HepG2 (cell line): ENCODE measurements at regions not wholly inside any gene's neighbourhood (a gene's known extent, or its start where the extent isn't known, plus 50 kb on each side); places are given as distances from the start of the nearest gene placed in this dataset.

Experiments used
- ATAC-seq: fragments of 200-7000 bp; cut with Tn5 transposase; 3 replicates; pipeline ENCODE4 v1.9.1; 2020; ENCODE audit warnings: mild to moderate bottlenecking, moderate library complexity
- BruUV-seq: library from RNA; stranded (reverse); fragments of 400-500 nt; replicated peaks from 2 replicates; lab custom pipeline; 2021; lab: Mats Ljungman, UMichigan
- CTCF ChIA-PET: fragments of 300-600 bp; formaldehyde crosslinking; extraction: SDS; loops from one replicate; lab custom pipeline; 2021; ENCODE audit warnings: low total read pairs, inconsistent platforms, low intra/inter-chr PET ratio; lab: Yijun Ruan, JAX
- POLR2A ChIA-PET: fragments of 350-600 bp; sonication (Branson Sonifier 250); formaldehyde crosslinking; loops from one replicate; lab custom pipeline; 2020; ENCODE audit warnings: antibody characterized with exemption, inconsistent platforms; lab: Yijun Ruan, JAX
- DNase-seq: peaks from one replicate; pipeline ENCODE4 v3.0.0-alpha.2; 2015; ENCODE audit warnings: low spot score
- FAIRE-seq: peaks from 3 replicates; lab custom pipeline; 2011; peaks lifted over from hg19 to GRCh38; lab: Jason Lieb, UNC
- H2AFZ ChIP-seq: one replicate; pipeline ENCODE4 v1.6.1; 2011; ENCODE audit warnings: low read length, inconsistent platforms
- H3K27ac ChIP-seq: fragments of 300-600 bp; 3 replicates; pipeline ENCODE4 v1.8.0; 2011; ENCODE audit warnings: mixed run types, mild to moderate bottlenecking, mixed read lengths, low read length, inconsistent platforms; ENCODE audit not compliant: insufficient read depth; ENCODE audit errors: extremely low read length
- H3K27me3 ChIP-seq, 2 experiments: fragments of 200-600 bp in 1 of 2; 2 replicates in 1 of 2; 3 replicates in 1 of 2; pipeline versions ENCODE4 v1.6.0 to v1.8.0; 2011; ENCODE audit warnings: low read length in 2 of 2, mild to moderate bottlenecking in 2 of 2, moderate library complexity in 2 of 2, inconsistent platforms in 1 of 2; ENCODE audit not compliant: insufficient read depth in 2 of 2, control insufficient read depth in 1 of 2
- H3K36me3 ChIP-seq, 2 experiments: fragments of 200-600 bp in 1 of 2; replicated peaks in 1 of 2; 2 replicates in 1 of 2; 3 replicates in 1 of 2; pipeline versions ENCODE4 v1.5.1 to v1.8.0; 2011; ENCODE audit warnings: low read length in 2 of 2, inconsistent platforms in 1 of 2; ENCODE audit not compliant: insufficient read depth in 2 of 2, control insufficient read depth in 1 of 2
- H3K4me1 ChIP-seq: 2 replicates; pipeline ENCODE4 v1.5.1; 2012; ENCODE audit warnings: low read length, inconsistent platforms; ENCODE audit not compliant: insufficient read depth
- H3K4me2 ChIP-seq: 2 replicates; pipeline ENCODE4 v1.6.0; 2011; ENCODE audit warnings: low read depth, low read length, inconsistent platforms
- H3K4me3 ChIP-seq, 3 experiments: fragments of 200-600 bp in 1 of 3; sonication (generic), shearing (Covaris generic) in 1 of 3; replicated peaks in 1 of 3; 2 replicates each; pipeline ENCODE4 v1.5.1; 2011 to 2016; ENCODE audit warnings: low read length in 3 of 3, inconsistent platforms in 2 of 3, low read depth in 2 of 3, mild to moderate bottlenecking in 2 of 3, control low read depth in 1 of 3, mixed read lengths in 1 of 3; ENCODE audit not compliant: insufficient read depth in 1 of 3
- H3K79me2 ChIP-seq: one replicate; pipeline ENCODE4 v1.6.1; 2011; ENCODE audit warnings: low read length, inconsistent platforms; ENCODE audit not compliant: insufficient read depth
- H3K9ac ChIP-seq: 2 replicates; pipeline ENCODE4 v1.6.0; 2011; ENCODE audit warnings: mild to moderate bottlenecking, low read depth, low read length, inconsistent platforms; ENCODE audit not compliant: insufficient read depth
- H3K9me3 ChIP-seq: 2 replicates; pipeline ENCODE4 v1.5.1; 2012; ENCODE audit warnings: mild to moderate bottlenecking, low read length
- H4K20me1 ChIP-seq: 2 replicates; pipeline ENCODE4 v1.6.0; 2011; ENCODE audit warnings: inconsistent platforms, mild to moderate bottlenecking, low read length, moderate library complexity; ENCODE audit not compliant: insufficient read depth
- ATF1 ChIP-seq: IDR thresholded peaks from 2 replicates; pipeline ENCODE4 v1.6.1; 2016; ENCODE audit warnings: mild to moderate bottlenecking, control low read depth
- GRHL1 ChIP-seq: sonication (generic); formaldehyde crosslinking; conservative IDR thresholded peaks from 2 replicates; pipeline ENCODE4 v1.8.0; 2022; ENCODE audit warnings: missing genetic modification reagents
- KDM2A ChIP-seq: sonication (generic); formaldehyde crosslinking; IDR thresholded peaks from 2 replicates; pipeline ENCODE4 v1.4.0; 2020; ENCODE audit warnings: low read depth, missing genetic modification reagents, borderline replicate concordance
- NFE2L2 ChIP-seq: fragments of 150-350 bp; IDR thresholded peaks from 2 replicates; pipeline ENCODE4 v1.6.1; 2014; ENCODE audit warnings: low read length
- PRMT3 ChIP-seq: sonication (generic); formaldehyde crosslinking; IDR thresholded peaks from 2 replicates; pipeline ENCODE4 v1.8.1; 2022; ENCODE audit warnings: low read depth, mild to moderate bottlenecking, moderate library complexity, missing genetic modification reagents, borderline replicate concordance
- ZBED4 ChIP-seq: sonication (generic); formaldehyde crosslinking; IDR thresholded peaks from 2 replicates; pipeline ENCODE4 v1.4.0; 2020; ENCODE audit warnings: missing genetic modification reagents, borderline replicate concordance
- ZNF225 ChIP-seq: sonication (generic); formaldehyde crosslinking; IDR thresholded peaks from 2 replicates; pipeline ENCODE4 v1.4.0; 2020; ENCODE audit warnings: mild to moderate bottlenecking, missing genetic modification reagents
- WGBS: methylation state at CpG from one replicate; pipeline ENCODE4 v1.1.6; 2017; ENCODE audit warnings: low lambda C conversion rate; 5-methylcytosine and 5-hydroxymethylcytosine counted together
- in situ Hi-C: cut with HindIII; loops from 2 replicates; pipeline ENCODE4 v1.10.0; 2017; ENCODE audit warnings: low pct_unique_long_range_greater_than_20kb; ENCODE audit not compliant: extremely low pct_ligation_motif_present
- intact Hi-C: fragments of 100-400 bp; cut with micrococcal nuclease; formaldehyde crosslinking; loops from one replicate; pipeline ENCODE4 v1.10.0; 2022; ENCODE audit not compliant: unreplicated experiment
- TF ChIP-seq, protein P1 (sequence below): IDR thresholded peaks from 2 replicates; pipeline ENCODE4 v1.6.1; 2012; ENCODE audit warnings: low read length, improper control_type of control experiment
- TF ChIP-seq, protein P2 (sequence below): sonication (generic); formaldehyde crosslinking; IDR thresholded peaks from 2 replicates; pipeline ENCODE4 v1.4.0; 2020; ENCODE audit warnings: missing genetic modification reagents, borderline replicate concordance

DNA sequence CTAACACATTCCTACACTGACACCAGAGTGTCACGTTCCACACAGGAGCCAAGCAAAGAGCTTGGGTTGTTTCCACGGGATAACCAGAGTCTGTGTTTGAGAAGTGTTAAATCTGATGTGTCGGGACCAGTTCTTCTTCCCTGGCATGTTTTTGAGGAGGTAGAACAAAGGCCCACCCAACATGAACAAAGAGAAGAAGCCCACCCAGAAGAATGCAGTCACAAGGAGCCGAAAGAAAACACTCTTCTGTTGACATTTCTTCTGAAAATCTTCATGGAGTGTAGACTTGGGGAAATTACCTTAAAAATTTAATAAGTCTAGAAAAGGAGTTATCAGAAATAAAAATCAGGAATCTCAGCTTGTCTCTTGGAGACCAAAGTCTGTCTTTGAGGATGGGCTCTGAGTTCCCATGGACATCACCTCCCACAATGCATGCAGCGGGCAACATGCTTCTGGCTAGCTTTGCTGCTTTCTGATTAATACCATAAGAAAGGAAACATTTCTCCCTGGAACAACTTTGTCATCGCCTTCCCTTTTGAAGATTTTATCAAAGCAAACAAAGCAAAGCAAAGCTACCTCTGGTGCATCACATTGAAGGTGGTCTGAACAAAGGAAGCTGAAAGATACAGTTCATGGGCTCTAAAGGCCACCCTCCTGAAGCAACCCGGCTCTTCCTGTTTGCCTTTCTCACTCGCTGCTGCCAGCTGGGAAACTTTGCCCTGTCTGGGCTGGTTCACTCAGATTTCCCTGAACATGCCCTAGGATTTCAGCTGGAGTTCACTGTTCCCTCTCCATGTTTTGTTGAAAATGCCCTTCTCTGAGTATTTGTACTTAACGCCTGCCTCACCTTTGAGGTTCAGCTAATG is 448.1 kb downstream of the KIF16B start (continued):
- TF ChIP-seq, protein P1, sequence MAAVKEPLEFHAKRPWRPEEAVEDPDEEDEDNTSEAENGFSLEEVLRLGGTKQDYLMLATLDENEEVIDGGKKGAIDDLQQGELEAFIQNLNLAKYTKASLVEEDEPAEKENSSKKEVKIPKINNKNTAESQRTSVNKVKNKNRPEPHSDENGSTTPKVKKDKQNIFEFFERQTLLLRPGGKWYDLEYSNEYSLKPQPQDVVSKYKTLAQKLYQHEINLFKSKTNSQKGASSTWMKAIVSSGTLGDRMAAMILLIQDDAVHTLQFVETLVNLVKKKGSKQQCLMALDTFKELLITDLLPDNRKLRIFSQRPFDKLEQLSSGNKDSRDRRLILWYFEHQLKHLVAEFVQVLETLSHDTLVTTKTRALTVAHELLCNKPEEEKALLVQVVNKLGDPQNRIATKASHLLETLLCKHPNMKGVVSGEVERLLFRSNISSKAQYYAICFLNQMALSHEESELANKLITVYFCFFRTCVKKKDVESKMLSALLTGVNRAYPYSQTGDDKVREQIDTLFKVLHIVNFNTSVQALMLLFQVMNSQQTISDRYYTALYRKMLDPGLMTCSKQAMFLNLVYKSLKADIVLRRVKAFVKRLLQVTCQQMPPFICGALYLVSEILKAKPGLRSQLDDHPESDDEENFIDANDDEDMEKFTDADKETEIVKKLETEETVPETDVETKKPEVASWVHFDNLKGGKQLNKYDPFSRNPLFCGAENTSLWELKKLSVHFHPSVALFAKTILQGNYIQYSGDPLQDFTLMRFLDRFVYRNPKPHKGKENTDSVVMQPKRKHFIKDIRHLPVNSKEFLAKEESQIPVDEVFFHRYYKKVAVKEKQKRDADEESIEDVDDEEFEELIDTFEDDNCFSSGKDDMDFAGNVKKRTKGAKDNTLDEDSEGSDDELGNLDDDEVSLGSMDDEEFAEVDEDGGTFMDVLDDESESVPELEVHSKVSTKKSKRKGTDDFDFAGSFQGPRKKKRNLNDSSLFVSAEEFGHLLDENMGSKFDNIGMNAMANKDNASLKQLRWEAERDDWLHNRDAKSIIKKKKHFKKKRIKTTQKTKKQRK, result no peak
- TF ChIP-seq ZNF225 (CRISPR knock-in tag), result no peak
- no peak for TF ChIP-seq GRHL1 (CRISPR knock-in tag)
- no peak for TF ChIP-seq PRMT3

- Histone ChIP-seq H4K20me1 (no peaks in the 10 kb centered on the region), H3K36me3 (no peaks in the 10 kb centered on the region), H3K79me2 (no peaks in the 10 kb centered on the region), H3K9ac (no peak overlapping the region), H3K27me3 (no peaks in the 10 kb centered on the region), H3K4me1 (peaks cover 48% of the 10 kb centered on the region), H3K27ac (peak overlapping the region; percentile 49), H2AFZ (no peak overlapping the region), H3K4me2 (no peak overlapping the region), H3K4me3 (no peak overlapping the region), H3K9me3 (peaks cover 32% of the 10 kb centered on the region)
- intact Hi-C loops, result no loop called here
- CTCF ChIA-PET, result no interaction called here
- in situ Hi-C loops, result no loop called here
- ATAC-seq (no peak), DNase-seq (no peak), FAIRE-seq (no peak)
- TF ChIP-seq ZBED4 (CRISPR knock-in tag), result no peak
- no peak for TF ChIP-seq ATF1 (CRISPR knock-in tag)
- TF ChIP-seq, protein P2, sequence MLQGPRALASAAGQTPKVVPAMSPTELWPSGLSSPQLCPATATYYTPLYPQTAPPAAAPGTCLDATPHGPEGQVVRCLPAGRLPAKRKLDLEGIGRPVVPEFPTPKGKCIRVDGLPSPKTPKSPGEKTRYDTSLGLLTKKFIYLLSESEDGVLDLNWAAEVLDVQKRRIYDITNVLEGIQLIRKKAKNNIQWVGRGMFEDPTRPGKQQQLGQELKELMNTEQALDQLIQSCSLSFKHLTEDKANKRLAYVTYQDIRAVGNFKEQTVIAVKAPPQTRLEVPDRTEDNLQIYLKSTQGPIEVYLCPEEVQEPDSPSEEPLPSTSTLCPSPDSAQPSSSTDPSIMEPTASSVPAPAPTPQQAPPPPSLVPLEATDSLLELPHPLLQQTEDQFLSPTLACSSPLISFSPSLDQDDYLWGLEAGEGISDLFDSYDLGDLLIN (CRISPR knock-in tag), result no peak
- TF ChIP-seq NFE2L2, result no peak
- TF ChIP-seq KDM2A (CRISPR knock-in tag), result no peak
- POLR2A ChIA-PET, result interaction anchor here (1.0 kb wide), 1 partner anchor 28 kb away, joined by 3 read pairs; no protein-coding TSS in a partner anchor
- no TSS peak for BruUV-seq
- 47% methylated on average over 2 of the region's 2 CpGs for WGBS
Observed at GRCh38 chr20:16124491-16124890, 448.8 kb downstream of the KIF16B start.
